ENCODE measurements at regions not wholly inside any gene's neighbourhood (a gene's known extent, or its start where the extent isn't known, plus 50 kb on each side); places are given as distances from the start of the nearest gene placed in this dataset.

GRCh38 chr10:123585477-123586445, 80.4 kb upstream of the GPR26 start:
- H3K27ac Mint-ChIP-seq, result no peak overlapping the region
- Histone ChIP-seq H3K27ac (ENCODE audit: insufficient read depth, low read length, poor library complexity, severe bottlenecking) (no peak overlapping the region), H3K27me3 (ENCODE audit: control insufficient read depth, insufficient read depth, low read length) (peaks cover 6% of the 10 kb centered on the region), H3K9me3 (ENCODE audit: control insufficient read depth in 2 of 2, low read length in 2 of 2) (no peaks in the 10 kb centered on the region), H3K4me1 (ENCODE audit: control insufficient read depth, insufficient read depth, low read length, poor library complexity, severe bottlenecking) (no peaks in the 10 kb centered on the region), H3K4me3 (ENCODE audit: low read depth, low read length) (no peak overlapping the region), H3K36me3 (ENCODE audit: control insufficient read depth, insufficient read depth, low read length) (no peaks in the 10 kb centered on the region)
- DNase-seq (no peak), ATAC-seq (ENCODE audit: low read depth in 2 of 2) (no peak)
- no peaks in the 10 kb centered on the region for H3K36me3 Mint-ChIP-seq
- H3K4me1 Mint-ChIP-seq, result no peaks in the 10 kb centered on the region
- peaks cover 21% of the 10 kb centered on the region for H3K27me3 Mint-ChIP-seq
- no peak overlapping the region for H3K4me3 Mint-ChIP-seq
- H3K9me3 Mint-ChIP-seq, result no peaks in the 10 kb centered on the region

GRCh38 chr10:123587110-123587509, 79.0 kb upstream of the GPR26 start:
- Histone ChIP-seq H3K27ac (ENCODE audit: insufficient read depth, low read length, poor library complexity, severe bottlenecking) (no peak overlapping the region), H3K36me3 (ENCODE audit: control insufficient read depth, insufficient read depth, low read length) (no peaks in the 10 kb centered on the region), H3K9me3 (ENCODE audit: control insufficient read depth in 2 of 2, low read length in 2 of 2) (no peaks in the 10 kb centered on the region), H3K4me3 (ENCODE audit: low read depth, low read length) (no peak overlapping the region), H3K4me1 (ENCODE audit: control insufficient read depth, insufficient read depth, low read length, poor library complexity, severe bottlenecking) (no peaks in the 10 kb centered on the region), H3K27me3 (ENCODE audit: control insufficient read depth, insufficient read depth, low read length) (peaks cover 6% of the 10 kb centered on the region)
- DNase-seq (no peak), ATAC-seq (ENCODE audit: low read depth in 2 of 2) (no peak)
- no peaks in the 10 kb centered on the region for H3K4me1 Mint-ChIP-seq
- H3K27ac Mint-ChIP-seq, result no peak overlapping the region
- H3K4me3 Mint-ChIP-seq, result no peak overlapping the region
- no peaks in the 10 kb centered on the region for H3K9me3 Mint-ChIP-seq
- H3K36me3 Mint-ChIP-seq, result no peaks in the 10 kb centered on the region
- H3K27me3 Mint-ChIP-seq, result peaks cover 24% of the 10 kb centered on the region

GRCh38 chr10:123588386-123588914, 77.7 kb upstream of the GPR26 start:
- no peaks in the 10 kb centered on the region for H3K4me1 Mint-ChIP-seq
- Histone ChIP-seq H3K27ac (ENCODE audit: insufficient read depth, low read length, poor library complexity, severe bottlenecking) (no peak overlapping the region), H3K4me3 (ENCODE audit: low read depth, low read length) (no peak overlapping the region), H3K27me3 (ENCODE audit: control insufficient read depth, insufficient read depth, low read length) (no peaks in the 10 kb centered on the region), H3K9me3 (ENCODE audit: control insufficient read depth in 2 of 2, low read length in 2 of 2) (no peaks in the 10 kb centered on the region), H3K4me1 (ENCODE audit: control insufficient read depth, insufficient read depth, low read length, poor library complexity, severe bottlenecking) (no peaks in the 10 kb centered on the region), H3K36me3 (ENCODE audit: control insufficient read depth, insufficient read depth, low read length) (no peaks in the 10 kb centered on the region)
- DNase-seq (no peak), ATAC-seq (ENCODE audit: low read depth in 2 of 2) (no peak)
- H3K27ac Mint-ChIP-seq, result no peak overlapping the region
- H3K9me3 Mint-ChIP-seq, result no peaks in the 10 kb centered on the region
- peaks cover 16% of the 10 kb centered on the region for H3K27me3 Mint-ChIP-seq
- no peak overlapping the region for H3K4me3 Mint-ChIP-seq
- H3K36me3 Mint-ChIP-seq, result no peaks in the 10 kb centered on the region

GRCh38 chr10:123595661-123596060, 70.5 kb upstream of the GPR26 start:
- Histone ChIP-seq H3K9me3 (ENCODE audit: control insufficient read depth in 2 of 2, low read length in 2 of 2) (no peaks in the 10 kb centered on the region), H3K27me3 (ENCODE audit: control insufficient read depth, insufficient read depth, low read length) (no peaks in the 10 kb centered on the region), H3K36me3 (ENCODE audit: control insufficient read depth, insufficient read depth, low read length) (no peaks in the 10 kb centered on the region), H3K4me1 (ENCODE audit: control insufficient read depth, insufficient read depth, low read length, poor library complexity, severe bottlenecking) (no peaks in the 10 kb centered on the region), H3K4me3 (ENCODE audit: low read depth, low read length) (no peak overlapping the region), H3K27ac (ENCODE audit: insufficient read depth, low read length, poor library complexity, severe bottlenecking) (no peak overlapping the region)
- no peaks in the 10 kb centered on the region for H3K4me1 Mint-ChIP-seq
- DNase-seq, result no peak
- no peaks in the 10 kb centered on the region for H3K36me3 Mint-ChIP-seq
- ATAC-seq (ENCODE audit: low read depth in 2 of 2), result no peak
- H3K4me3 Mint-ChIP-seq, result no peak overlapping the region
- no peaks in the 10 kb centered on the region for H3K9me3 Mint-ChIP-seq
- peaks cover 20% of the 10 kb centered on the region for H3K27me3 Mint-ChIP-seq
- no peak overlapping the region for H3K27ac Mint-ChIP-seq

- Histone ChIP-seq H3K9me3 (ENCODE audit: control insufficient read depth in 2 of 2, low read length in 2 of 2) (peaks cover 0 to 5% of the 10 kb centered on the region in 2 experiments), H3K4me1 (ENCODE audit: control insufficient read depth, insufficient read depth, low read length, poor library complexity, severe bottlenecking) (no peaks in the 10 kb centered on the region), H3K27me3 (ENCODE audit: control insufficient read depth, insufficient read depth, low read length) (no peaks in the 10 kb centered on the region), H3K36me3 (ENCODE audit: control insufficient read depth, insufficient read depth, low read length) (no peaks in the 10 kb centered on the region), H3K27ac (ENCODE audit: insufficient read depth, low read length, poor library complexity, severe bottlenecking) (no peak overlapping the region), H3K4me3 (ENCODE audit: low read depth, low read length) (no peak overlapping the region)
- Mint-ChIP-seq H3K27ac (no peak overlapping the region), H3K36me3 (no peaks in the 10 kb centered on the region), H3K4me3 (no peak overlapping the region), H3K4me1 (no peaks in the 10 kb centered on the region), H3K27me3 (peaks cover 14% of the 10 kb centered on the region), H3K9me3 (peaks cover 0 to 8% (median 1%) of the 10 kb centered on the region in 7 donors)
- ATAC-seq (ENCODE audit: low read depth in 2 of 2) (no peak), DNase-seq (no peak)
These were observed 68.5 kb upstream of the GPR26 start for GRCh38 chr10:123597676-123598075.

- no peak overlapping the region for H3K4me3 Mint-ChIP-seq
- Histone ChIP-seq H3K27ac (ENCODE audit: insufficient read depth, low read length, poor library complexity, severe bottlenecking) (no peak overlapping the region), H3K27me3 (ENCODE audit: control insufficient read depth, insufficient read depth, low read length) (no peaks in the 10 kb centered on the region), H3K4me1 (ENCODE audit: control insufficient read depth, insufficient read depth, low read length, poor library complexity, severe bottlenecking) (no peaks in the 10 kb centered on the region), H3K4me3 (ENCODE audit: low read depth, low read length) (no peak overlapping the region), H3K9me3 (ENCODE audit: control insufficient read depth in 2 of 2, low read length in 2 of 2) (peaks cover 0 to 5% of the 10 kb centered on the region in 2 experiments), H3K36me3 (ENCODE audit: control insufficient read depth, insufficient read depth, low read length) (no peaks in the 10 kb centered on the region)
- no peaks in the 10 kb centered on the region for H3K4me1 Mint-ChIP-seq
- DNase-seq, result no peak
- H3K36me3 Mint-ChIP-seq, result no peaks in the 10 kb centered on the region
- ATAC-seq (ENCODE audit: low read depth in 2 of 2), result no peak
- H3K27me3 Mint-ChIP-seq, result peaks cover 14% of the 10 kb centered on the region
- H3K27ac Mint-ChIP-seq, result no peak overlapping the region
- peaks cover 0 to 8% (median 4%) of the 10 kb centered on the region in 7 donors for H3K9me3 Mint-ChIP-seq
These were observed 66.7 kb upstream of the GPR26 start for GRCh38 chr10:123599366-123599849.

- no peak overlapping the region for H3K4me3 Mint-ChIP-seq
- H3K4me1 Mint-ChIP-seq, result no peaks in the 10 kb centered on the region
- Histone ChIP-seq H3K9me3 (ENCODE audit: control insufficient read depth in 2 of 2, low read length in 2 of 2) (peaks cover 0 to 5% of the 10 kb centered on the region in 2 experiments), H3K27ac (ENCODE audit: insufficient read depth, low read length, poor library complexity, severe bottlenecking) (no peak overlapping the region), H3K36me3 (ENCODE audit: control insufficient read depth, insufficient read depth, low read length) (no peaks in the 10 kb centered on the region), H3K4me3 (ENCODE audit: low read depth, low read length) (no peak overlapping the region), H3K27me3 (ENCODE audit: control insufficient read depth, insufficient read depth, low read length) (no peaks in the 10 kb centered on the region), H3K4me1 (ENCODE audit: control insufficient read depth, insufficient read depth, low read length, poor library complexity, severe bottlenecking) (no peaks in the 10 kb centered on the region)
- H3K27ac Mint-ChIP-seq, result no peak overlapping the region
- peaks cover 0 to 8% (median 4%) of the 10 kb centered on the region in 7 donors for H3K9me3 Mint-ChIP-seq
- ATAC-seq (ENCODE audit: low read depth in 2 of 2) (no peak), DNase-seq (no peak)
- peaks cover 9% of the 10 kb centered on the region for H3K27me3 Mint-ChIP-seq
- no peaks in the 10 kb centered on the region for H3K36me3 Mint-ChIP-seq
These were observed 66.0 kb upstream of the GPR26 start for GRCh38 chr10:123600177-123600576.
